HepG2 (cell line): ENCODE measurements at regions not wholly inside any gene's neighbourhood (a gene's known extent, or its start where the extent isn't known, plus 50 kb on each side); places are given as distances from the start of the nearest gene placed in this dataset.
A peak's percentile ranks its signal among the peaks of the same experiment; 100 is the strongest.

Source experiments
- ATAC-seq: fragments of 200-7000 bp; cut with Tn5 transposase; 3 replicates; pipeline ENCODE4 v1.9.1; 2020; ENCODE audit warnings: mild to moderate bottlenecking, moderate library complexity
- BruUV-seq: library from RNA; stranded (reverse); fragments of 400-500 nt; replicated peaks from 2 replicates; lab custom pipeline; 2021; lab: Mats Ljungman, UMichigan
- CTCF ChIA-PET: fragments of 300-600 bp; formaldehyde crosslinking; extraction: SDS; loops from one replicate; lab custom pipeline; 2021; ENCODE audit warnings: low total read pairs, inconsistent platforms, low intra/inter-chr PET ratio; lab: Yijun Ruan, JAX
- POLR2A ChIA-PET: fragments of 350-600 bp; sonication (Branson Sonifier 250); formaldehyde crosslinking; loops from one replicate; lab custom pipeline; 2020; ENCODE audit warnings: antibody characterized with exemption, inconsistent platforms; lab: Yijun Ruan, JAX
- DNase-seq: peaks from one replicate; pipeline ENCODE4 v3.0.0-alpha.2; 2015; ENCODE audit warnings: low spot score
- FAIRE-seq: peaks from 3 replicates; lab custom pipeline; 2011; peaks lifted over from hg19 to GRCh38; lab: Jason Lieb, UNC
- H2AFZ ChIP-seq: one replicate; pipeline ENCODE4 v1.6.1; 2011; ENCODE audit warnings: low read length, inconsistent platforms
- H3K27ac ChIP-seq: fragments of 300-600 bp; 3 replicates; pipeline ENCODE4 v1.8.0; 2011; ENCODE audit warnings: mixed run types, mild to moderate bottlenecking, mixed read lengths, low read length, inconsistent platforms; ENCODE audit not compliant: insufficient read depth; ENCODE audit errors: extremely low read length
- H3K27me3 ChIP-seq, 2 experiments: fragments of 200-600 bp in 1 of 2; 2 replicates in 1 of 2; 3 replicates in 1 of 2; pipeline versions ENCODE4 v1.6.0 to v1.8.0; 2011; ENCODE audit warnings: low read length in 2 of 2, mild to moderate bottlenecking in 2 of 2, moderate library complexity in 2 of 2, inconsistent platforms in 1 of 2; ENCODE audit not compliant: insufficient read depth in 2 of 2, control insufficient read depth in 1 of 2
- H3K36me3 ChIP-seq, 2 experiments: fragments of 200-600 bp in 1 of 2; replicated peaks in 1 of 2; 2 replicates in 1 of 2; 3 replicates in 1 of 2; pipeline versions ENCODE4 v1.5.1 to v1.8.0; 2011; ENCODE audit warnings: low read length in 2 of 2, inconsistent platforms in 1 of 2; ENCODE audit not compliant: insufficient read depth in 2 of 2, control insufficient read depth in 1 of 2
- H3K4me1 ChIP-seq: 2 replicates; pipeline ENCODE4 v1.5.1; 2012; ENCODE audit warnings: low read length, inconsistent platforms; ENCODE audit not compliant: insufficient read depth
- H3K4me2 ChIP-seq: 2 replicates; pipeline ENCODE4 v1.6.0; 2011; ENCODE audit warnings: low read depth, low read length, inconsistent platforms
- H3K4me3 ChIP-seq, 3 experiments: fragments of 200-600 bp in 1 of 3; sonication (generic), shearing (Covaris generic) in 1 of 3; replicated peaks in 1 of 3; 2 replicates each; pipeline ENCODE4 v1.5.1; 2011 to 2016; ENCODE audit warnings: low read length in 3 of 3, inconsistent platforms in 2 of 3, low read depth in 2 of 3, mild to moderate bottlenecking in 2 of 3, control low read depth in 1 of 3, mixed read lengths in 1 of 3; ENCODE audit not compliant: insufficient read depth in 1 of 3
- H3K79me2 ChIP-seq: one replicate; pipeline ENCODE4 v1.6.1; 2011; ENCODE audit warnings: low read length, inconsistent platforms; ENCODE audit not compliant: insufficient read depth
- H3K9ac ChIP-seq: 2 replicates; pipeline ENCODE4 v1.6.0; 2011; ENCODE audit warnings: mild to moderate bottlenecking, low read depth, low read length, inconsistent platforms; ENCODE audit not compliant: insufficient read depth
- H3K9me3 ChIP-seq: 2 replicates; pipeline ENCODE4 v1.5.1; 2012; ENCODE audit warnings: mild to moderate bottlenecking, low read length
- H4K20me1 ChIP-seq: 2 replicates; pipeline ENCODE4 v1.6.0; 2011; ENCODE audit warnings: inconsistent platforms, mild to moderate bottlenecking, low read length, moderate library complexity; ENCODE audit not compliant: insufficient read depth
- AGO2 ChIP-seq: fragments of 200-400 bp; formaldehyde crosslinking; optimal IDR thresholded peaks from 2 replicates; pipeline ENCODE3; 2017; ENCODE audit warnings: mild to moderate bottlenecking, low read depth, low read length, moderate library complexity
- DNMT3B ChIP-seq: conservative IDR thresholded peaks from 2 replicates; pipeline ENCODE4 v1.6.1; 2016; ENCODE audit warnings: missing biosample characterization, control low read depth
- HBP1 ChIP-seq: IDR thresholded peaks from 2 replicates; pipeline ENCODE4 v1.6.1; 2016; ENCODE audit warnings: low read depth, control low read depth
- HOXA5 ChIP-seq: sonication (generic); formaldehyde crosslinking; IDR thresholded peaks from 2 replicates; pipeline ENCODE4 v1.4.0; 2020; ENCODE audit warnings: missing genetic modification reagents
- KDM5B ChIP-seq: sonication (generic); formaldehyde crosslinking; IDR thresholded peaks from 2 replicates; pipeline ENCODE4 v1.4.0; 2020; ENCODE audit warnings: missing genetic modification reagents, mild to moderate bottlenecking, borderline replicate concordance
- KLF15 ChIP-seq: sonication (generic); formaldehyde crosslinking; IDR thresholded peaks from 2 replicates; pipeline ENCODE4 v1.8.1; 2023; ENCODE audit warnings: borderline replicate concordance, mild to moderate bottlenecking, inconsistent platforms, missing genetic modification reagents, mixed read lengths
- MED8 ChIP-seq: sonication (generic); formaldehyde crosslinking; IDR thresholded peaks from 2 replicates; pipeline ENCODE4 v1.8.1; 2023; ENCODE audit warnings: mild to moderate bottlenecking, missing genetic modification reagents; ENCODE audit not compliant: insufficient replicate concordance
- RBM22 ChIP-seq: fragments of 200-400 bp; formaldehyde crosslinking; optimal IDR thresholded peaks from 2 replicates; pipeline ENCODE3; 2017; ENCODE audit warnings: mild to moderate bottlenecking, low read length, moderate library complexity
- RFX3 ChIP-seq: IDR thresholded peaks from 2 replicates; pipeline ENCODE4 v1.6.1; 2016; ENCODE audit warnings: missing biosample characterization, missing genetic modification reagents
- SOX13 ChIP-seq, 3 experiments: fragments of 450-650 bp in 1 of 3; sonication (generic) in 1 of 3; formaldehyde crosslinking in 1 of 3; IDR thresholded peaks in 2 of 3; conservative IDR thresholded peaks in 1 of 3; 2 replicates each; pipeline versions ENCODE4 v1.5.0 to v1.6.1; 2016 to 2020; ENCODE audit warnings: antibody characterized with exemption in 1 of 3, mild to moderate bottlenecking in 1 of 3, missing compliant biosample characterization in 1 of 3, missing genetic modification reagents in 1 of 3, moderate library complexity in 1 of 3
- SUZ12 ChIP-seq: fragments of 150-350 bp; IDR thresholded peaks from 2 replicates; pipeline ENCODE4 v1.6.1; 2014; ENCODE audit warnings: low read depth, low read length
- ZC3H13 ChIP-seq: sonication (generic); formaldehyde crosslinking; IDR thresholded peaks from 2 replicates; pipeline ENCODE4 v1.8.1; 2023; ENCODE audit warnings: mild to moderate bottlenecking, missing genetic modification reagents, moderate library complexity
- ZNF619 ChIP-seq: sonication (generic); formaldehyde crosslinking; IDR thresholded peaks from 2 replicates; pipeline ENCODE4 v1.4.0; 2020; ENCODE audit warnings: mild to moderate bottlenecking, missing genetic modification reagents
- ZNF770 ChIP-seq: sonication (generic); formaldehyde crosslinking; IDR thresholded peaks from 2 replicates; pipeline ENCODE4 v1.5.0; 2020; ENCODE audit warnings: mild to moderate bottlenecking, missing genetic modification reagents
- WGBS: methylation state at CpG from one replicate; pipeline ENCODE4 v1.1.6; 2017; ENCODE audit warnings: low lambda C conversion rate; 5-methylcytosine and 5-hydroxymethylcytosine counted together
- in situ Hi-C: cut with HindIII; loops from 2 replicates; pipeline ENCODE4 v1.10.0; 2017; ENCODE audit warnings: low pct_unique_long_range_greater_than_20kb; ENCODE audit not compliant: extremely low pct_ligation_motif_present
- intact Hi-C: fragments of 100-400 bp; cut with micrococcal nuclease; formaldehyde crosslinking; loops from one replicate; pipeline ENCODE4 v1.10.0; 2022; ENCODE audit not compliant: unreplicated experiment

DNA sequence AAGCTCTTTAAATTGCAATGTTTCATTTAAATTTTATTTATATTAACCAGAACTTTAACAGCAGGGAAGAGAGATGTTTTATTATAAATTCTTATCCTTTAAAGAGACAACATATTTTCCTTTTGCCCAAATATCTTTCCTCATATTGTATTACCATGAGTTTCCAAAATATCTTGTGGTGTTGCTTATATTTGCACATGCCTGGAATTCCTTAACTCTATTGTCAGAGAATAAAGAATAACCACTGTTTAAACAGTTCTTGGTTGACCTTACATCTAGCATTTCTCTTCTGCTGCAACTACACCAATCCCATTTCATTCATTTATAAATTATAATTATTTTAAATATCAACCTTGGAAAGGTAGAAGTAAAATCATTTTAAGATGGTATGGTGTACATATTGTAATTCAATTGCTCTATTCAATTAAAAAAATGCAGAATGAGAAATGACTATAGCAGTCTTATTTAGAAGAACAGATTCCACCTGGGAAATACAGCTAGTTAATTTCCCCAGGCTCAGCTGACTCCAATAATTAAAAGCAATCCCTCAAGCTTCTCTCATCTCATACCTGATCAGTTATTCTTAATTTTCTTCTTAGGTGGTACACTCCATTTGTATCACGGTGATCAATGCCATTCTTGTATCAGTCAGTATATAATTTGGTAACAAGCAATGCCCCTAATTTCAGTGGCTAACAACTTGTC lies 923.3 kb downstream of the KCNA4 start:
- ChIA-PET CTCF (no interaction called here), POLR2A (no interaction called here)
- H3K36me3 ChIP-seq = no peaks in the 10 kb centered on the region
- intact Hi-C loops (no loop called here), in situ Hi-C loops (no loop called here)
- ATAC-seq = no peak
- no peak overlapping the region for H3K4me3 ChIP-seq
- no peak overlapping the region for H3K27ac ChIP-seq
- no peak overlapping the region for H3K9ac ChIP-seq
- BruUV-seq = no TSS peak
- FAIRE-seq = no peak
- H3K9me3 ChIP-seq = peaks cover 32% of the 10 kb centered on the region; the same call in 1 of the 2 replicates
- TF ChIP-seq HBP1 (CRISPR knock-in tag) = no peak
- TF ChIP-seq SOX13 (IDR thresholded peaks at IDR 0.05) = no peak
- TF ChIP-seq SOX13 (CRISPR knock-in tag; conservative IDR thresholded peaks at IDR 0.05 in 1 of 2, IDR thresholded peaks at IDR 0.05 in 1 of 2) = 0 out of 4 replicates have a peak, but pooled peaks of 1 of the 2 experiments have one; percentile 14
- H3K4me1 ChIP-seq = no peaks in the 10 kb centered on the region
- no peaks in the 10 kb centered on the region for H3K27me3 ChIP-seq
- H3K4me2 ChIP-seq = no peak overlapping the region
- WGBS = 50% methylated on average over 1 of the region's 1 CpG
- no peaks in the 10 kb centered on the region for H4K20me1 ChIP-seq
- no peak overlapping the region for H2AFZ ChIP-seq
- DNase-seq = peak; percentile 2
- H3K79me2 ChIP-seq = no peaks in the 10 kb centered on the region

DNA sequence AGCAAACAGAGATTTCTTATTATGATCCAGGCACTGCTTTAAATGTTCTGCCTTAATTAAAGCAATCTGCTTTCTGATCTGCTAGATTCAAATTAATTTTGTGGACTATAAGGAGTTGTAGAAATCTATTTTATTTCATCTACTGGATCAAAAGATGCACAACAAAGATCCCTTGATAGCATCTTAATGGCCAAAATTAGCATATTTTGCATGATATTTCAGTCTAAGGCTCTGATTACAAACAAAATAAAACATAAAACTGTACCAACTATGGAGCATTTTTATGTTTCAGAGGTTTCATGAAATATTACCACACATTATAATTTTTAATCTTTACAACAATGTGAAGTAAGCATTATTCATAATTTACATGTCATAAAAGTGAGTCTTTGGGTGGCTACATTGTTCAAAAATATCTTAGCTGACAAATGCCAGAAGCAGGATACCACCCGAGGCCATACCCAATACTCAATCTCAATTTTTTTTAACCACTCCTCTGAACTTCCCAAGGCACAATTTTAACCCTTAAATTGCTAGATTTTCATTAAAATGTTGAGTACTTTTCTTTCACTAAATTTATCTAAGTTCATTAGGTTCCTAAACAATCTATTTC lies 929.5 kb downstream of the KCNA4 start:
- Histone ChIP-seq H4K20me1 (no peaks in the 10 kb centered on the region), H3K9me3 (peaks cover 41% of the 10 kb centered on the region), H3K36me3 (no peaks in the 10 kb centered on the region), H3K27ac (no peak overlapping the region), H3K9ac (no peak overlapping the region), H3K79me2 (no peaks in the 10 kb centered on the region), H3K4me1 (no peaks in the 10 kb centered on the region), H2AFZ (no peak overlapping the region), H3K27me3 (no peaks in the 10 kb centered on the region), H3K4me2 (no peak overlapping the region), H3K4me3 (no peak overlapping the region)
- ATAC-seq = no peak
- intact Hi-C loops = no loop called here
- CTCF ChIA-PET = no interaction called here
- WGBS = 0% methylated on average over 1 of the region's 1 CpG
- FAIRE-seq = no peak
- in situ Hi-C loops = no loop called here
- no peak for DNase-seq
- POLR2A ChIA-PET = no interaction called here
- no TSS peak for BruUV-seq
- TF ChIP-seq DNMT3B = no peak
- TF ChIP-seq ZC3H13 (CRISPR knock-in tag) = no peak
- no peak for TF ChIP-seq ZNF770 (CRISPR knock-in tag)
- no peak for TF ChIP-seq HOXA5 (CRISPR knock-in tag)
- no peak for TF ChIP-seq RBM22
- no peak for TF ChIP-seq KDM5B
- no peak for TF ChIP-seq RFX3 (CRISPR knock-in tag)
- no peak for TF ChIP-seq KLF15
- TF ChIP-seq AGO2 = no peak
- no peak for TF ChIP-seq ZNF619 (CRISPR knock-in tag)
- no peak for TF ChIP-seq MED8 (CRISPR knock-in tag)
- no peak for TF ChIP-seq SUZ12
